Panc1 (cell line): ENCODE measurements at regions not wholly inside any gene's neighbourhood (a gene's known extent, or its start where the extent isn't known, plus 50 kb on each side); places are given as distances from the start of the nearest gene placed in this dataset.

Experiments used
- CTCF ChIP-seq: fragments of 450-650 bp; IDR thresholded peaks from 2 replicates; pipeline ENCODE4 v1.5.1; 2017; ENCODE audit warnings: mild to moderate bottlenecking
- POLR2AphosphoS5 ChIP-seq: IDR thresholded peaks from 2 replicates; pipeline ENCODE4 v1.6.1; 2012; ENCODE audit warnings: mild to moderate bottlenecking, low read depth, low read length, moderate library complexity

- TF ChIP-seq CTCF (no peak), POLR2AphosphoS5 (no peak)
Observed at GRCh38 chr2:121965661-121966060, 210.2 kb downstream of the TSN start.
